ENCODE measurements at regions not wholly inside any gene's neighbourhood (a gene's known extent, or its start where the extent isn't known, plus 50 kb on each side); places are given as distances from the start of the nearest gene placed in this dataset.

DNA sequence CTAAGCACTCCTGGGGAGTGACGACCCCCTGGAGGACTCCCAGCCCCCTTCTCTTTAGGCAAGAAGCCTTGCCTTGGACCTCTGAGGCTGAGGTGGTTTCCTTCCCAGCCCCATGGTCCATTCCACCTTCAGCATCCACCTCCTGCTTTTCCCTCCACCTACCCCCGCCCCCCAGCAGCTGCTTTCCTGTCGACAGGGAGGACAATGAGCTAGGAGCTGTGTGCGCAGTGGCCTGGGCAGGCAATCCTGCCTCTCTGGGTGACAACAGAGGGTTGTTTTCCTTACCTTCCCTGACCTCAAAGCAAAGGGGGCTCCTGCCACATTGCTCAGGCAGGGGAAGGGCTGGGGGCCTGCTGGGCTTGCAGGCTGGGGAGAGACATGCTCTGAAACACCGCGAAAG is 123.5 kb downstream of the BCOR start:
- TF ChIP-seq TCF12 (IDR thresholded peaks at IDR 0.05; ENCODE audit: low read depth), result no peak

DNA sequence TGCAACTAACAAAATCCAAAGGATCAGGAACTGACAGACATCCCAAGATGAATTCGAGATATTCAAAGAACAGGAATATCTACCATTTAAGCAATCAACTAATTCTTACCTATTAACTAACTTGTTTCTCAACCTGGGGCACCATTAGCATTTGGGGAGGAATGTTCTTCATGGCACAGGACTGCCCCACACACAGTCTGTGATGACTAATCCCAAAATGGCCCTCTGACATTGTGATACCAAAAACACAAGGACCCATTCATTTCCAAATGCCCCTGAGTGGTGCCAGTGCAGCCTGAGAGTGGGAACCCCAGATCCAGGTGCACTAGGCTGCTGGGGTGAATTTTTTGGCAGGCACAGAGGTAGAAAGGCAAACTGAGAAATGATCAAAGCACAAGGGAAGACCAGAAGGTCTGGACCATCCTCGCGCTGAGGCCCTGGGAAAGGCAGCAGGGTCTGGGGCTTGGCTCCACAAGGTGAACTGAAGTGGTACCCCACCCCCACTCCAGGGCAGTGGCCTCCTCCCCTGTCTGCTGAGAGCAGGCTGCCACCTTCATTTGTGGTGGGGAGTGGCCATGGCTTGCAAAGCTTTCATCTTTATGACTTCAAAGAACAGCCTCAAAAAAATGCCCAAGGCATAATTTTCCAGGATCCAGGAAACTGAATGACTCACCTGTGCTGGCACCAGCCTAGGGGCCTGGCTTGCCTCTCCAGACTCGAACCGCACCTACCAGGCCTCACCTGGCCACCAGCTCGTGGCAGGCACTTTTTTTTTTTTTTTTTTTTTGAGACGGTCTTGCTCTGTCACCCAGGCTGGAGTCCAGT is 122.4 kb downstream of the BCOR start:
- TF ChIP-seq CEBPB (IDR thresholded peaks at IDR 0.05) (no peak), NFIC (IDR thresholded peaks at IDR 0.05) (peak; percentile 41; the same call in 1 of the 2 replicates), EGR1 (IDR thresholded peaks at IDR 0.05) (no peak), TCF12 (IDR thresholded peaks at IDR 0.05; ENCODE audit: low read depth) (peak; percentile 43; the same call in 1 of the 2 replicates)

DNA sequence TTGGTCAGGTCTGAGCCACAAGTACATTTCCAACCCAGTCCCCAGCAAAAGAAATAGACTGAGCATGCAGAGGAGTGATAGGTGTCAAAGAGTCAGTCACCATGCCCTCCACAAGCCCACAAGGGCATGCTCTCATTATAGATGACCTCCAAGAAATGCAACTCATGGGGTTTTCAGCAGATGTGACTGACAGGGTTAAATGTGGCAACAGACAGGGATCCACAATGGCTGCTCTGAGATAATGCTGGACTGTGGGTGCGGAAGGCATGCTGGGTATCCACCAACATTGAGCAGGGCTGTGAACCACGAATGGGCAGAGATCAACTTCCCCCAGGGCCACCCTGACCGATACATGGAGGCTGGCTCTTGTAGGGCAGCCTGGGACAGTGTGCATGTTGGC is 115.8 kb downstream of the BCOR start:
- TF ChIP-seq, protein P1, sequence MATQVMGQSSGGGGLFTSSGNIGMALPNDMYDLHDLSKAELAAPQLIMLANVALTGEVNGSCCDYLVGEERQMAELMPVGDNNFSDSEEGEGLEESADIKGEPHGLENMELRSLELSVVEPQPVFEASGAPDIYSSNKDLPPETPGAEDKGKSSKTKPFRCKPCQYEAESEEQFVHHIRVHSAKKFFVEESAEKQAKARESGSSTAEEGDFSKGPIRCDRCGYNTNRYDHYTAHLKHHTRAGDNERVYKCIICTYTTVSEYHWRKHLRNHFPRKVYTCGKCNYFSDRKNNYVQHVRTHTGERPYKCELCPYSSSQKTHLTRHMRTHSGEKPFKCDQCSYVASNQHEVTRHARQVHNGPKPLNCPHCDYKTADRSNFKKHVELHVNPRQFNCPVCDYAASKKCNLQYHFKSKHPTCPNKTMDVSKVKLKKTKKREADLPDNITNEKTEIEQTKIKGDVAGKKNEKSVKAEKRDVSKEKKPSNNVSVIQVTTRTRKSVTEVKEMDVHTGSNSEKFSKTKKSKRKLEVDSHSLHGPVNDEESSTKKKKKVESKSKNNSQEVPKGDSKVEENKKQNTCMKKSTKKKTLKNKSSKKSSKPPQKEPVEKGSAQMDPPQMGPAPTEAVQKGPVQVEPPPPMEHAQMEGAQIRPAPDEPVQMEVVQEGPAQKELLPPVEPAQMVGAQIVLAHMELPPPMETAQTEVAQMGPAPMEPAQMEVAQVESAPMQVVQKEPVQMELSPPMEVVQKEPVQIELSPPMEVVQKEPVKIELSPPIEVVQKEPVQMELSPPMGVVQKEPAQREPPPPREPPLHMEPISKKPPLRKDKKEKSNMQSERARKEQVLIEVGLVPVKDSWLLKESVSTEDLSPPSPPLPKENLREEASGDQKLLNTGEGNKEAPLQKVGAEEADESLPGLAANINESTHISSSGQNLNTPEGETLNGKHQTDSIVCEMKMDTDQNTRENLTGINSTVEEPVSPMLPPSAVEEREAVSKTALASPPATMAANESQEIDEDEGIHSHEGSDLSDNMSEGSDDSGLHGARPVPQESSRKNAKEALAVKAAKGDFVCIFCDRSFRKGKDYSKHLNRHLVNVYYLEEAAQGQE (IDR thresholded peaks at IDR 0.05; ENCODE audit: low read depth), result no peak
- TF ChIP-seq CEBPB (IDR thresholded peaks at IDR 0.05), result no peak
- TF ChIP-seq, protein P2, sequence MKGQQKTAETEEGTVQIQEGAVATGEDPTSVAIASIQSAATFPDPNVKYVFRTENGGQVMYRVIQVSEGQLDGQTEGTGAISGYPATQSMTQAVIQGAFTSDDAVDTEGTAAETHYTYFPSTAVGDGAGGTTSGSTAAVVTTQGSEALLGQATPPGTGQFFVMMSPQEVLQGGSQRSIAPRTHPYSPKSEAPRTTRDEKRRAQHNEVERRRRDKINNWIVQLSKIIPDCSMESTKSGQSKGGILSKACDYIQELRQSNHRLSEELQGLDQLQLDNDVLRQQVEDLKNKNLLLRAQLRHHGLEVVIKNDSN (IDR thresholded peaks at IDR 0.05), result no peak
- TF ChIP-seq FOXM1 (IDR thresholded peaks at IDR 0.05; ENCODE audit: borderline replicate concordance, low read depth), result no peak
- no peak for TF ChIP-seq CREB1 (IDR thresholded peaks at IDR 0.05; ENCODE audit: low read depth)
- TF ChIP-seq YY1 (IDR thresholded peaks at IDR 0.05; ENCODE audit: low read depth), result no peak
- TF ChIP-seq, protein P3, sequence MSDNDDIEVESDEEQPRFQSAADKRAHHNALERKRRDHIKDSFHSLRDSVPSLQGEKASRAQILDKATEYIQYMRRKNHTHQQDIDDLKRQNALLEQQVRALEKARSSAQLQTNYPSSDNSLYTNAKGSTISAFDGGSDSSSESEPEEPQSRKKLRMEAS (IDR thresholded peaks at IDR 0.05), result no peak

DNA sequence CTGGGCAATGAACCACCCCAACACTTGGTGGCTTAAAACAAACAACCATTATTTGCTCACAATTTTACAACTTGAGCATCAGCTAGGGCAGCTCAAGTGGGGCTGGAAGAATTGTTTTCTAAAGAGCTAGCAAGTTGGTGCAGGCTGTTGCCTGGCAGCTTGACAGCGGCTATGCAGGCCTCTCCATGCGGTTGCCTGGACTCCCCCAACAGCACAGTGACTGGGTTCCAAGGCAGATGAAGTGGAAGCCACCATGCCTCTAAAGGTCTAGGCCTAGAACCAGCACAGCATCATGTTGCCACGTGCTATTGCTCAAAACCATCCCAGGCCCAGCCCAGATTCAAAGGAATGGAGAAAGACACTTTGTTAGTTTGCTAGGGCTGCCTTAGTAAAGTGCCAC is 114.8 kb downstream of the BCOR start:
- TF ChIP-seq YY1 (IDR thresholded peaks at IDR 0.05; ENCODE audit: low read depth) (no peak), ZBTB7A (IDR thresholded peaks at IDR 0.05; ENCODE audit: low read depth) (no peak), TAF1 (IDR thresholded peaks at IDR 0.05; ENCODE audit: low read depth) (no peak), TCF12 (IDR thresholded peaks at IDR 0.05; ENCODE audit: low read depth) (no peak), FOXM1 (IDR thresholded peaks at IDR 0.05; ENCODE audit: borderline replicate concordance, low read depth) (no peak), TEAD4 (IDR thresholded peaks at IDR 0.05) (no peak), EGR1 (IDR thresholded peaks at IDR 0.05) (no peak), NFIC (IDR thresholded peaks at IDR 0.05) (no peak), RAD21 (IDR thresholded peaks at IDR 0.05; ENCODE audit: low read depth) (no peak), CEBPB (IDR thresholded peaks at IDR 0.05) (no peak), CREB1 (IDR thresholded peaks at IDR 0.05; ENCODE audit: low read depth) (no peak), EP300 (IDR thresholded peaks at IDR 0.05; ENCODE audit: borderline replicate concordance) (no peak)
- TF ChIP-seq, protein P1 (IDR thresholded peaks at IDR 0.05; ENCODE audit: low read depth), result no peak
- TF ChIP-seq, protein P3 (IDR thresholded peaks at IDR 0.05), result no peak
- TF ChIP-seq, protein P2 (IDR thresholded peaks at IDR 0.05), result no peak

DNA sequence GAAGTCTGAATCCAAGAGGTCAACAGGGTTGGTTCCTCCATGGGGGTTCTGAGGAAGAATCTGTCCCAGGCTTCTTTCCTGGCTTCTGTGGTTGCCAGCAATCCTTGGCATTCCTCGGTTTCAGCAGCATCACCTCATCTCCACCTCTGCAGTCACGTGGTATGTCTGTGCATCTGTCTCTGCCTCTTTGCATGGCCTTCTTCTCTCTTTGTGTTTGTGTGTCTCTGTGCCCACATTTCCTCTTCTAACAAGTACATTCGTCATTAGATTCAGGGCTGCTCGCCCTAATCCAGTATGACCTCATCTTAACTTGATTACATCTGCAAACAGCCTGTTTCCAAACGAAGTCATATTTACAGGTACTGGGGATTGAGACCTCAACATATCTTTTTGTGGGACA is 114.0 kb downstream of the BCOR start:
- no peak for TF ChIP-seq EP300 (IDR thresholded peaks at IDR 0.05; ENCODE audit: borderline replicate concordance)
- TF ChIP-seq RAD21 (IDR thresholded peaks at IDR 0.05; ENCODE audit: low read depth), result no peak
- TF ChIP-seq, protein P2 (IDR thresholded peaks at IDR 0.05), result peak; percentile 23; the same call in 1 of the 2 replicates
- TF ChIP-seq ZBTB7A (IDR thresholded peaks at IDR 0.05; ENCODE audit: low read depth), result no peak
- TF ChIP-seq EGR1 (IDR thresholded peaks at IDR 0.05), result no peak
- TF ChIP-seq, protein P3 (IDR thresholded peaks at IDR 0.05), result no peak
- TF ChIP-seq YY1 (IDR thresholded peaks at IDR 0.05; ENCODE audit: low read depth), result no peak

Measured in Ishikawa (cell line).